Fibroblast of the aortic adventitia (primary cell): ENCODE measurements at regions not wholly inside any gene's neighbourhood (a gene's known extent, or its start where the extent isn't known, plus 50 kb on each side); places are given as distances from the start of the nearest gene placed in this dataset.
A peak's percentile ranks its signal among the peaks of the same experiment; 100 is the strongest.

ENCODE experiments used
- DNase-seq: peaks from one replicate; pipeline ENCODE4 v3.0.0-alpha.2; 2010; ENCODE audit warnings: low read depth
- H3K4me3 ChIP-seq: 2 replicates; pipeline ENCODE4 v1.5.1; 2011; ENCODE audit warnings: low read depth, mild to moderate bottlenecking, control low read depth, low read length, moderate library complexity
- CTCF ChIP-seq: IDR thresholded peaks from 2 replicates; pipeline ENCODE4 v1.5.1; 2011; ENCODE audit warnings: mild to moderate bottlenecking, low read length, control low read depth, inconsistent platforms; ENCODE audit not compliant: insufficient read depth

GRCh38 chr1:30201015-30201414 is 522.4 kb downstream of the MATN1 start:
- DNase-seq, result no peak
- H3K4me3 ChIP-seq, result no peak overlapping the region
- no peak for TF ChIP-seq CTCF

- no peak for TF ChIP-seq CTCF
- no peak overlapping the region for H3K4me3 ChIP-seq
- no peak for DNase-seq
Measured at GRCh38 chr1:30200161-30200560, 523.2 kb downstream of the MATN1 start.

DNA sequence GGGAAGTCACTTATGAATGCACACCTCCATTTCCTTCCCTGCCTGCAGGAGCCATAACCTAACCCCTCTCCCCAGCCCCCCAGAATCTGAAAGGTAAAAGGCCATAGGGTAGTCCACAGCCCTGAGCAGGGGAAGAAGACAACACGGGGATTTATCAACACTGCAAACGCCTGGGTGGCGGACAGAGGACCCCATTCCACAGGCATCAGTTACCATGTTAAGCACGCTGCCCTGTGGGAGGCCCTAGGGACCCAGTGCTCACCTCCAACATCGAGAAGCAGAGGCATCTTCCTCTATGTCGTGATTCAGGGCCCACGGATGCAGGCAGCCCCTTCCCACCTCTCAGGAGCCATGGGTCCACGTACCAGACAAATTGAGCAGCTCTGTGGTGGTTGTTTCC is 523.8 kb downstream of the MATN1 start:
- no peak overlapping the region for H3K4me3 ChIP-seq
- DNase-seq, result no peak
- no peak for TF ChIP-seq CTCF

DNA sequence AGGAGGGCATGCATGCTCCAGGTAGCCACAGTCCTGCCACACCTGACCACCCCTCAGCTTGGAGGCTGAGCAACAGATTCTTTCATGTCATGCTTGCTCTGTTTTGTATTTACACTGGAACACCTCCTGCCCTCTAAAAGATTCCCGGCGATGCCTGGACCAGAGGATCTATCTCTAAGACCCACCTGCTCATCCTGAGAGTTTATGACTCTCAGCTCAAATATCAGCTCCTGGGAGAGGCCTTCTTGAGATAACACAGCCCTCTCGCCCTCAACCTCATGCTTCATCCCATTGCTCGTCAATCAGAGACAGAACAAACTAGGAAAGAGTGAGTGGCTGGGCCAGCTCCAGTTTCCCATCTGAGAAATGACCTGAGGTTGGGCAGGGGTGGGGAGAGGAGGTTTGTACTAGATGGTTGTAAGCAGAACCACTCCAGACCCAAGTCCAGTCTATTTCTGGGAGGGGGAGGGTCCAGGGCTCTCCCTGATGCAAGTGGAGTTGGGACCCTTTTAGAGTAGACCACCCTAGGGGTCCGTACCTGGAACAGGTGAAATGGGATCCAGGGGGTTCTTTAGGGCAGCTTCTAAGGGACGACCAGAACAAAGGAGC is 524.5 kb downstream of the MATN1 start:
- no peak overlapping the region for H3K4me3 ChIP-seq
- TF ChIP-seq CTCF, result no peak
- no peak for DNase-seq

- no peak for DNase-seq
- no peak overlapping the region for H3K4me3 ChIP-seq
- no peak for TF ChIP-seq CTCF
Measured at GRCh38 chr1:30198451-30198760, 525.0 kb downstream of the MATN1 start.

DNA sequence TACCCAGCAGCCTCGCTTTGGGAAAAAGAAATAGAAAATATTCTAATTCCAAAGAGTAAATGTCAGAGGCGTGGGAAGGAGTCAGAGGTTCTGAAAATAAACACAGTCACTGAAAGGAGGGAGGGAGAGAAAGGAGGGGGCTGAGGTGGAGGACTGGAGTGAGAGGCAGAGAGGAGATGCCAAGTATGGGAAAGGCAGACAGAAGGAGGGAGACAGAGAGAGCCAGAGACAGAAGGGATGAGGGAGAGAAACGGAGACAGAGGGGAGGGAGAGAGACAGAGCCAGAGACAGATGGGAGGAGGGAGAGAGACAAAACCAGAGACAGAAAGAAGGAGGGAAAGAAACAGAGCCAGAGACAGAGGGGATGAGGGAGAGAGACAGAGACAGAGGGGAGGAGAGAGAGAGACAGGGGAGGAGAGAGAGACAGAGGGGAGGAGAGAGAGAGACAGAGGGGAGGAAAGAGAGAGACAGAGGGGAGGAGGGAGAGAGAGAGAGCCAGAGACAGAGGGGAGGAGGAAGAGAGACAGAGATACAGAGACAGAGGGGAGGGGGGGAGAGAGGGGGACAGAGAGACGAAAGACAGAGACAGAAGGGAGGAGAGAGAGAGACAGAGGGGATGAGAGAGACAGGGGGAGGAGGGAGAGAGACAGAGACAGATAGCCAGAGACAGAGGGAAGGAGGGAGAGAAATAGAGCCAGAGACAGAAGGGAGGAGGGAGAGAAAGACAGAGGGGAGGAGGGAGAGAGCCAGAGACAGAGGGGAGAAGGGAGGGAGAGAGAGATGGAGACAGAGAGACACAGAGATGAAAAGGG is 525.5 kb downstream of the MATN1 start:
- no peak overlapping the region for H3K4me3 ChIP-seq
- DNase-seq, result peak; percentile 15
- TF ChIP-seq CTCF, result no peak
